ENCODE measurements at regions not wholly inside any gene's neighbourhood (a gene's known extent, or its start where the extent isn't known, plus 50 kb on each side); places are given as distances from the start of the nearest gene placed in this dataset.

GRCh38 chr6:128808856-128809255 is 74.1 kb upstream of the LAMA2 start:
- TF ChIP-seq POLR2AphosphoS5 (IDR thresholded peaks at IDR 0.05) (no peak), POLR2A (IDR thresholded peaks at IDR 0.05) (no peak), EP300 (IDR thresholded peaks at IDR 0.05; ENCODE audit: low read depth) (no peak), CTCF (IDR thresholded peaks at IDR 0.05) (no peak)
- Histone ChIP-seq H3K27me3 (no peaks in the 10 kb centered on the region), H3K4me1 (no peaks in the 10 kb centered on the region), H3K27ac (no peak overlapping the region), H3K36me3 (no peaks in the 10 kb centered on the region), H3K9me3 (no peaks in the 10 kb centered on the region), H3K4me3 (no peak overlapping the region)
- no peak for DNase-seq
- in situ Hi-C loops (cut with MboI; ENCODE audit: low pct_ligation_motif_present in 1 of 4, low pct_unique_long_range_greater_than_20kb in 1 of 4, low sequenced_read_pairs in 3 of 4) = no loop called here
- intact Hi-C loops (cut with DNase I; ENCODE audit: low total_unique reads) = no loop called here

- Histone ChIP-seq H3K4me1 (no peaks in the 10 kb centered on the region), H3K27ac (no peak overlapping the region), H3K4me3 (no peak overlapping the region), H3K36me3 (no peaks in the 10 kb centered on the region), H3K27me3 (no peaks in the 10 kb centered on the region), H3K9me3 (no peaks in the 10 kb centered on the region)
- no peak for DNase-seq
- in situ Hi-C loops (cut with MboI; ENCODE audit: low pct_ligation_motif_present in 1 of 4, low pct_unique_long_range_greater_than_20kb in 1 of 4, low sequenced_read_pairs in 3 of 4) (no loop called here), intact Hi-C loops (cut with DNase I; ENCODE audit: low total_unique reads) (no loop called here)
- TF ChIP-seq POLR2A (IDR thresholded peaks at IDR 0.05) (no peak), EP300 (IDR thresholded peaks at IDR 0.05; ENCODE audit: low read depth) (no peak), CTCF (IDR thresholded peaks at IDR 0.05) (peak in 3 of 5 experiments; percentile 8 to 31 (median 22))
- 4 to 7% methylated on average over 2 of the region's 2 CpGs for WGBS, 2 donors (ENCODE audit: low coverage in 1 of 2)
These were observed 75.4 kb upstream of the LAMA2 start for GRCh38 chr6:128807577-128807976.

- in situ Hi-C loops (cut with MboI; ENCODE audit: low pct_ligation_motif_present in 1 of 4, low pct_unique_long_range_greater_than_20kb in 1 of 4, low sequenced_read_pairs in 3 of 4) (no loop called here), intact Hi-C loops (cut with DNase I; ENCODE audit: low total_unique reads) (no loop called here)
- no peaks in the 10 kb centered on the region for H3K36me3 ChIP-seq
- no peaks in the 10 kb centered on the region for H3K9me3 ChIP-seq
- H3K27ac ChIP-seq = peak overlapping the region in 1 of 4 donors; percentile 11
- 67 to 75% methylated on average over 2 to 3 of the region's 3 CpGs for WGBS, 2 donors (ENCODE audit: low coverage in 1 of 2)
- DNase-seq = no peak
- no peaks in the 10 kb centered on the region for H3K27me3 ChIP-seq
- no peaks in the 10 kb centered on the region for H3K4me1 ChIP-seq
- H3K4me3 ChIP-seq = no peak overlapping the region
- TF ChIP-seq EP300 (IDR thresholded peaks at IDR 0.05; ENCODE audit: low read depth) (no peak), POLR2AphosphoS5 (IDR thresholded peaks at IDR 0.05) (peak in 1 of 3 donors; percentile 7), POLR2A (IDR thresholded peaks at IDR 0.05) (no peak), CTCF (IDR thresholded peaks at IDR 0.05) (no peak)
These were observed 76.7 kb upstream of the LAMA2 start for GRCh38 chr6:128806261-128806660.

- in situ Hi-C loops (cut with MboI; ENCODE audit: low pct_ligation_motif_present in 1 of 4, low pct_unique_long_range_greater_than_20kb in 1 of 4, low sequenced_read_pairs in 3 of 4) = no loop called here
- TF ChIP-seq EP300 (IDR thresholded peaks at IDR 0.05; ENCODE audit: low read depth) (no peak), CTCF (IDR thresholded peaks at IDR 0.05) (no peak), POLR2A (IDR thresholded peaks at IDR 0.05) (no peak), POLR2AphosphoS5 (IDR thresholded peaks at IDR 0.05) (no peak)
- Histone ChIP-seq H3K36me3 (no peaks in the 10 kb centered on the region), H3K27me3 (no peaks in the 10 kb centered on the region), H3K4me3 (no peak overlapping the region), H3K27ac (no peak overlapping the region), H3K9me3 (no peaks in the 10 kb centered on the region), H3K4me1 (no peaks in the 10 kb centered on the region)
- no peak for DNase-seq
- WGBS, 2 donors (ENCODE audit: low coverage in 1 of 2) = 42 to 72% methylated on average over 3 of the region's 3 CpGs
- intact Hi-C loops (cut with DNase I; ENCODE audit: low total_unique reads) = no loop called here
These were observed 79.0 kb upstream of the LAMA2 start for GRCh38 chr6:128803911-128804310.

Data from transverse colon (tissue), 4 donors.